CD4-positive, alpha-beta T cell treated with Interleukin-12 subunit alpha and Interleukin-12 subunit beta, for 1 hour (primary cell): ENCODE measurements at regions not wholly inside any gene's neighbourhood (a gene's known extent, or its start where the extent isn't known, plus 50 kb on each side); places are given as distances from the start of the nearest gene placed in this dataset.

ENCODE experiments used
- DNase-seq: peaks from one replicate; pipeline ENCODE4 v3.0.0-alpha.2; 2020

GRCh38 chr20:24256307-24256706 lies 213.1 kb upstream of the SYNDIG1 start:
- no peak for DNase-seq

GRCh38 chr20:24254480-24254879 lies 214.9 kb upstream of the SYNDIG1 start:
- DNase-seq: no peak

GRCh38 chr20:24253321-24253720 lies 216.1 kb upstream of the SYNDIG1 start:
- no peak for DNase-seq

- no peak for DNase-seq
Observed at GRCh38 chr20:24245094-24245493, 224.3 kb upstream of the SYNDIG1 start.

- DNase-seq: no peak
Observed at GRCh38 chr20:24242763-24243162, 226.7 kb upstream of the SYNDIG1 start.

- no peak for DNase-seq
Observed at GRCh38 chr20:24241466-24241865, 228.0 kb upstream of the SYNDIG1 start.

GRCh38 chr20:24236963-24237362 lies 232.5 kb upstream of the SYNDIG1 start:
- no peak for DNase-seq

- no peak for DNase-seq
Observed at GRCh38 chr20:24236201-24236600, 233.2 kb upstream of the SYNDIG1 start.

- DNase-seq: no peak
Observed at GRCh38 chr20:24235296-24236175, 233.9 kb upstream of the SYNDIG1 start.

- no peak for DNase-seq
Observed at GRCh38 chr20:24227600-24227999, 239.0 kb upstream of the GGTLC1 start.

GRCh38 chr20:24212494-24212893 lies 223.9 kb upstream of the GGTLC1 start:
- no peak for DNase-seq

- DNase-seq: no peak
Observed at GRCh38 chr20:24211972-24212371, 223.4 kb upstream of the GGTLC1 start.

- DNase-seq: no peak
Observed at GRCh38 chr20:24210356-24210755, 221.8 kb upstream of the GGTLC1 start.

GRCh38 chr20:24208652-24209051 lies 220.1 kb upstream of the GGTLC1 start:
- no peak for DNase-seq

- DNase-seq: no peak
Observed at GRCh38 chr20:24207803-24208300, 219.3 kb upstream of the GGTLC1 start.

- DNase-seq: no peak
Observed at GRCh38 chr20:24206995-24207394, 218.4 kb upstream of the GGTLC1 start.

GRCh38 chr20:24203526-24204183 lies 215.1 kb upstream of the GGTLC1 start:
- DNase-seq: no peak

- no peak for DNase-seq
Observed at GRCh38 chr20:24199501-24199900, 210.9 kb upstream of the GGTLC1 start.

GRCh38 chr20:24194143-24194542 lies 205.6 kb upstream of the GGTLC1 start:
- DNase-seq: no peak

GRCh38 chr20:24190905-24191304 lies 202.3 kb upstream of the GGTLC1 start:
- DNase-seq: no peak

- no peak for DNase-seq
Observed at GRCh38 chr20:24185791-24186190, 197.2 kb upstream of the GGTLC1 start.

- no peak for DNase-seq
Observed at GRCh38 chr20:24181151-24181550, 192.6 kb upstream of the GGTLC1 start.

- no peak for DNase-seq
Observed at GRCh38 chr20:24169256-24169655, 180.7 kb upstream of the GGTLC1 start.

- no peak for DNase-seq
Observed at GRCh38 chr20:24166412-24166811, 177.8 kb upstream of the GGTLC1 start.

- no peak for DNase-seq
Observed at GRCh38 chr20:24166123-24166381, 177.5 kb upstream of the GGTLC1 start.
